HG02588 (cell line): ENCODE measurements at regions not wholly inside any gene's neighbourhood (a gene's known extent, or its start where the extent isn't known, plus 50 kb on each side); places are given as distances from the start of the nearest gene placed in this dataset.

Source experiments
- ATAC-seq: cut with Tn5 transposase; IDR thresholded peaks from one replicate; pipeline ENCODE4 v1.9.1; 2021; ENCODE audit warnings: mild to moderate bottlenecking, moderate library complexity; ENCODE audit not compliant: unreplicated experiment

GRCh38 chr11:108994887-108995286 lies 330.0 kb downstream of the DDX10 start:
- ATAC-seq = no peak

DNA sequence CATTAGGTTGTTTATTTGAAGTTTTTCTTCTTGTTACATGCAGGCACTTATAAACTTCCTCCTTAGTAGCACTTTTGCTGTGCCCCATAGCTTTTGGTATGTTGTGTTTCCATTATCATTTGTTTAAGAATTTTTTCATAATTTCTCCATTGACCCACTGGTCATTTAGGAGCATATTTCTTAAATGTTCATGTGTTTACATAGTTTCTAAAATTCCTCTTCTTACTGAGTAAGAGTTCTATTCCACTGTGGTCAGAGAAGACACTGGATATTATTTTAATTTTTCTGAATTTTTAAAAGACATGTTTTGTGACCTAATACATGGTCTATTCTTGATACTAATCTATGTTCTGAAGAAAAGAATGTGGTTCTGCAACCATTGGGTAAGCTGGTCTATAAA lies 333.0 kb downstream of the DDX10 start:
- no peak for ATAC-seq

- ATAC-seq = no peak
Observed at GRCh38 chr11:109000531-109000930, 335.7 kb downstream of the DDX10 start.

- ATAC-seq = no peak
Observed at GRCh38 chr11:109001585-109001984, 336.7 kb downstream of the DDX10 start.

- ATAC-seq = no peak
Observed at GRCh38 chr11:109012991-109013390, 348.1 kb downstream of the DDX10 start.

- no peak for ATAC-seq
Observed at GRCh38 chr11:109015283-109015682, 350.4 kb downstream of the DDX10 start.

DNA sequence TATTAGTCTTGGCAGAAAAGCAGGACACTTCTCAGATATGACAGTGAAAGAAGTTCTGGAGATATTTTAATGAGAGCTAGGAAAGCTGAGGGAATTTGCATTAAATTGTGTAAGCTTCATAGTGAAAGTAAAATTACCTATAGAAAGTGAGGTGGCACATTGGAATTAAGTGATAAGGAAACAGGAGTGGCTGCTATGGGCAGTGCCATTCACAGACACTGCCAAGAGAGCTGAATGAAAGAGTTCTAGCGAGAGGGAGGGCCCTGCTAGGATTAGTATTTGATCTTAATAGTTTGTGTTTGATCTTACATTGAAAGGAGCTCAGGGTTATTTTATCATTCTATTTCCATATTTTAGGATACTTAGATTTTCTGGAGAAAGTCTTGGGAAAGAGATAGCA lies 351.9 kb downstream of the DDX10 start:
- ATAC-seq = no peak

- ATAC-seq = no peak
Observed at GRCh38 chr11:109017489-109017888, 352.6 kb downstream of the DDX10 start.

DNA sequence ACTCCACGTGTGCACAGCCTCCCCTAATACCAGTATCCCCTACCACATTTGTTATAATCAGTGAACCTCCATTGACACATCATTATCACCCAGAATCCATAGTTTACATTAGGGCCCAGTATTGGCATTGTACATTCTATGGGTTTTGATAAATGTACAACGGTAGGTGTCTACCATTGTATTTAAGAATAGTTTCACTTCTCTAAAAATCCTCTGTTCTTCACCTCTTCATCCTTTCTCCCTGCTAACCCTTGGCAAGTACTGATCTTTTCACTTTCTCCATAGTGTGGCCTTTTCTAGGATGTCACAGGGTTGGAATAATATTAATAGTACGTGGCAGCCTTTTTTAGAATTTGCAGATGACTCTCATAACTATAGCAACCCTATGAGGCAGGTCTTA lies 353.8 kb downstream of the DDX10 start:
- ATAC-seq = no peak

DNA sequence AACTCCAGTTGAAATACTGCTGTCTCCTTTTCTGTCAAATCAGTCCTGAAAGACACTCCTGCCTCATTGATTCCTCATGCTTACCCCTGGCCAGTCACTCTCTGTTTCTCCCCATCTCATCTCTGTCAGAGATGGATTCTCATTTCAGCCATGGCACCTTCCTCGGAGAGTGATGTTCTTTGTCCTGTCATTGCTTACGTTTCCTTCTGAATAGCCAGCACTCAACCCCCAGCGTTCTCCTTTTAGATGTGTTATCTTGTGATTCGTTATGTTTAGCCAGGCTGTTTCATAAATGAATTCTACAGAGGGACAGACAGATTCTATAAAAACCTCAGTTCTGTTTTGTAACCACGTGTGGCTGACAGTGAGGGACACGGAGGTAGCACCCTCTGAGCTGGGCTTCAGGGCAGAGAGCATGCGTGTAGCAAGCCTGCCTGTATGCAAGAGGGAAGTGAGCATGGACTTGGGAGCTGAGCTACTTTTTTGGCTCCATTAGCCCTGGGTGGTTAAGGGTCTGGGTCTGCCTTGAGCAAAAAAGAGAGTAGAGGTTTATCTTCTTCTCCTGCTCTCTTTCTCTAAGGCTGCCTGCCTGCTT lies 354.6 kb downstream of the DDX10 start:
- no peak for ATAC-seq

- no peak for ATAC-seq
Observed at GRCh38 chr11:109023036-109023435, 358.2 kb downstream of the DDX10 start.

- ATAC-seq = no peak
Observed at GRCh38 chr11:109026891-109027489, 362.1 kb downstream of the DDX10 start.

- no peak for ATAC-seq
Observed at GRCh38 chr11:109027851-109028250, 363.0 kb downstream of the DDX10 start.

DNA sequence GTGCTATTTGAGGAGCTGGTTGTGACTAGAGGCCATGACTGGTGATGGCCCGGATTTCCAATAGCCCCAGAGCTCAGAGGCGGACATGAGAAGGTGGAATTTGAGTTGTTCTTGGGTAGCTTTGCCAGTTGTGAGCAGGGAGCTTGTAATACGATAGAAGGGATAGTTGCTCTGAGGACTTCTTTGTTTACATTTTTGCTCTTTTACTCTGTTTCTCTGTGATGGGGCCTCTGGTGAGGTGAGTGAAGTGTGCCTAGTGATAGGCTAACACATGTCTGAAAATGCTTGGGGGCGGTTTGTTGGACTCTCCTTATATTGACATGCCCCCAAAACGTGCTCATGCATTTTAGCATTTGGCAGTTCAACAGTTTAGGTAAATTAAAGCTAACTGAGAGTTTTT lies 365.1 kb downstream of the DDX10 start:
- no peak for ATAC-seq

- ATAC-seq = no peak
Observed at GRCh38 chr11:109033627-109034338, 368.9 kb downstream of the DDX10 start.

DNA sequence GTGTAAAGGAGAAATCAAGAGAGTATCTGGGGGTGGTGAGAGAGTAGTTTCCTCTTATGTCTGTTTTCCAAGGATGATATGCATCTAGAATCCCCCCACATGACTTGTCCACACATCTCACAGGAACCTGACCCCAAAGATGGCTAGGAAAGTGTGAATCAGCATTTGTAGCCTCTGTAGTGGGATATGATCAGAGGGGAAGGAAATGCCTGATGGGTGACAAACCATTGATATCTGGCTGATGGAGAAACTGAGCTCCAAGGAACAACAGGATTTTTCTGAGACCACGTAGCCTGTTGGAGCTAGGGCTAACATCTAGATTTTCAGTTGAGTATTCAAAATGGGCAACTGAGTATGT lies 369.4 kb downstream of the DDX10 start:
- ATAC-seq = no peak

- ATAC-seq = no peak
Observed at GRCh38 chr11:109035284-109035683, 370.4 kb downstream of the DDX10 start.

GRCh38 chr11:109036011-109036410 lies 371.1 kb downstream of the DDX10 start:
- ATAC-seq = no peak

GRCh38 chr11:109037856-109038780 lies 373.2 kb downstream of the DDX10 start:
- no peak for ATAC-seq

GRCh38 chr11:109039611-109040010 lies 374.7 kb downstream of the DDX10 start:
- ATAC-seq = no peak

- no peak for ATAC-seq
Observed at GRCh38 chr11:109040303-109040702, 375.4 kb downstream of the DDX10 start.
